ENCODE measurements at regions not wholly inside any gene's neighbourhood (a gene's known extent, or its start where the extent isn't known, plus 50 kb on each side); places are given as distances from the start of the nearest gene placed in this dataset.
A peak's percentile ranks its signal among the peaks of the same experiment; 100 is the strongest.
"Not testable (repeated sequence)": the region's sequence is repeated elsewhere in the genome, so short reads cannot be mapped to it uniquely, and the experiment has no call there.

DNA sequence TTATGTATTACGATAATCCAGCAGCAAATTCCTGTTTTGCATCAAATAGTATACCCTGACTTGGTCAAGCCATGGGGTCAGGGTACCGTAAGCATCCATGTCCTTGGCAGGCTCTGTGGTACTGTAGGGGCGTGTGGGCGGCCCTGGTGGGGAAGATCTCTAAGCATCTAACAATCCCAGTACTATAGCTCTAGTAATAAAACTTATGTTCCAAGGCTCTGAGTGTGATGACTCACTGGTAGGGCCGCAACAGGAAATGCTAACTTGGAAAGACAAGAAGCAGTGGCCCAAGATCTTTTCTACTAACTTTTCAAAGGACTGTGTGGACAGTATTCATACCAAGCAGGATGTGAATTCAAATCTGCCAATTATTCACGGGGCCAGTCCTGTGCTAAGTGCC is 63.8 kb downstream of the CLEC18A start:
- not testable (repeated sequence) for DNase-seq

DNA sequence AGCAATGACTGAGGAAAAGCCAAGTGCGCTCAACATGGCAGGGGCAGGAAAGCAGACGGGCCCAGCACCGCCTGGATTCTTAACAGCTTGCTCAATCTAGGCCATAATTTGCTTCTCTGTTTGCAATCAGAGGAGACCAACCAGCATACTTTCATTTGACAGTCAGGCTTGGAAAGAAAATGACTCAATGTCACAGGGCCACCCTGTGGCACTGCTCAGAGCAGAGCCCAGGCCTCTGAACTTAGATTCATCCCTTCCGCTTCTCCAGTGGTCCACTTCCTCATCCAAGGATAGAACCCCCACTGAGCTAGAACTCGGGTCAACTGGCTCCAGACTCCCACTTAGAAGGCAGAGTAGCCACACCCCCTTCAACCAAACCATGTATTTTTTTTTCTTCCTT is 65.6 kb downstream of the CLEC18A start:
- not testable (repeated sequence) for DNase-seq

DNA sequence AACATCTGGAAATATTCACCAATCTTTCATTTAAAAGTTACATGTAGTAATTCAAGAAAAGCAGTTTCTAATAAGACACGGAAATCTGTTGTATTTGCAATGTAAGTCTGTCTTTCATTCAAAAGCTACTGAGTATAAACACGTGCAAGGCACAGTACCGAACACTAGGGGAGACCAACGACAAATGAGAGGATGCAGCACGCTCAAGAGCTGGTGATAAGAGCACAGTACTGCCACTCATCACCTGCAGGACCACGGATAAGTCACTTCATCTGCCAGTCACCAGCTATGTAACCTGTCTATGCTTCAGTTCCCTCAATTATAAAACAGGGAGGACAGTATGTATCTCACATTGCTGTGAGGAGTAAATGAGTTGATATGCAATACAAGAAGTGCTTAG is 67.1 kb downstream of the CLEC18A start:
- peak in 1 of 4 experiments; percentile 16 for DNase-seq

DNA sequence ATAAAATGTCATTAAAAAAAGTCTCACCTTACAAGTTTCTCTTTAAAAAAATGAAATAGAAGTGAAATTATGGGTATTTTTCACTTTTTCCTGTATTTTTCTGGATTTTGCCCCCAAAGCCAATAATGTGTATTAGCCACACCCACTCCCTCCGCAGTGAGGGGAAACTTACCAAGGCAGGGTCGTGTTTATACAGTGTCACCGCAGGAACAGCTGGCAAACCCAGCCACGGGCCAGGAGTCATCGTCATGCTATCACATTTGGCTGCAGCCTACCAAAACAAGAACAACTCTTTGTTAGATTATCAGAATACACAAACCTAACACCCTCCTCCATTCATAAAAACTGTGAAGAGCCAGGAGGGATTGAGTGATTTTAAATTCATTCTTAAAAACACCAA is 72.1 kb downstream of the CLEC18A start:
- not testable (repeated sequence) for DNase-seq

DNA sequence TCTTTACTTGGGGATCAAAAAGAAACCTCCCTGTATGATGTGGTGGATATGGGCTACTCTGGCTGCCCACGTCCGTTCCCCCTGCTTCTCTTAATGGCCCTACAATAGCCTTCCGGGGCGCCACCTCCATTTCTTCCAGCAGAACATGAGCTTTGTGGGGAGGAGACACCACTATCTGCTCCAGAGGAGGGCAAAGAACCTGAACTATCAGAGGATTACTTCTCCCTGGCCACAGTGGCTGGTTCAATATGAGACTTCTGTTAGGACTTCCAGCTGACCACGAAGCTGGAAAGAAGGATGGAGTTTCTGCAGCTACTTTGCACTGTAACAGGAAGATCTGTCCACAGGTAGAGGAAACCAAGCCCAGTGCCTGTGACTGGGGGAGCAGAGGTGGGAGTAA is 72.8 kb downstream of the CLEC18A start:
- DNase-seq, result not testable (repeated sequence)

DNA sequence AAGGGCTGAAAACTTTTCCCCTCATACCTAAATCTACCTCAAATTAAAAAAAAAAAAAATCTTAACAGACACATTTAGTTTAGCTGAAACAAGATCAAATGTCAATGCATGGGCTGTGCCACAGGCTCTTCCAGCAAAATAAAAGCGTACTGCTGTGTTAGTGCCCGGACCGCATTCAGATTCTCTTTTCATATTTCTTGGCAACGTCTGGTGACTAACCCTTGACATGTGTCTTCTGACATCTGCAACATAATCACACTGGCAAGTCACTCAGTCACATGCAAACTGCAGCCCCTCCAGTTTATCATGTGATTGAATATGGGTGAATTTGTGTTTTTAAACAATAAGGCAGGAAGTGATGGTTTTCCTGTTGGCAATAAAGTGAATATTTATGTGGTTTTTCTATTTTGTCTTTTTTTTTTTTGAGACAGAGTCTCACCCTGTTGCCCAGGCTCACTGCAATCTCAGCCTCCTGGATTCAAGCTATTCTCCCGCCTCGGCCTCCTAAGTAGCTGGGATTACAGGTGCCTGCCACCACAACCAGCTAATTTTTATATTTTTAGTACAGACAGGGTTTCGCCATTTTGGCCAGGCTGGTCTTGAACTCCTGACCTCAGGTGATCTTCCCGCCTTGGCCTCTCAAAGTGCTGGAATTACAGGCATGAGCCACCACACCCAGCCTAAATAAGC is 75.2 kb downstream of the CLEC18A start:
- peak in 2 of 4 experiments; percentile 18 to 20 for DNase-seq

DNA sequence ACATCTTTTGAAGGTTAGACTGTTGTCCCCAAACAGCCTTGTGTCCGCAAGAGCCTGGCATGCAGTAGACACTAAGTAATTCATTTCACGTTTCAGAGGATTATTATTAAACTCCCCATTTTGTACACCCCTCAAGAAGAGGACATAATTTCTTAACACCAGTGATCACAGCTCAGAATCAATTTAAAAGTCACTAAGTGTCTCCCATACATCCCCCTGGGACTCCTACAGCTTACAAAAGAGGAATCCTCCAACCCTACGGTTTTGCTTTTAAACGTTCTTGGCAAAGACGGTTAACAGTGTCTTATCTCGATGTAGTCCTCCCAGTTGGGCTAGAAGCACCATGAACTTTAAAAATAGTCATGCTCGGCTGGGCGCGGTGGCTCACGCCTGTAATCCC is 81.2 kb upstream of the PDPR start:
- DNase-seq, result not testable (repeated sequence)

DNA sequence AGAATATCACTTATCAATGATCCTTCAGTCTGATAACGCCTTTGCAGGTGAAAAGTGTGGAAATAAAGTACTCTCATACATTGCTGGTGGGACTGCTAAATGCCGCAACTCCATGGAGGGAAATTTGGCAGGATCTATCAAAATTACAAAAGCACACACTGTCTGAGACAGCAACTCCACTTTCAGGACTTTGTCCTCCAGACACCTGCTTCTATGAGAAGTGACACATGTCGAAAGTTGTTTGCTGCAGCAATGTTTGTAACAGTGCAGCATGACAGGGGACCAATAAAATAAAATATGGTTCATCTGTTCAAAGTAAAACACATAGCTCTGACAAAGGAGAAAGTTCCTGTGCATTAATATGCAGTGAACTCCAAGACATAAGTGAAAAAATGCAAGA is 76.2 kb upstream of the PDPR start:
- not testable (repeated sequence) for DNase-seq

DNA sequence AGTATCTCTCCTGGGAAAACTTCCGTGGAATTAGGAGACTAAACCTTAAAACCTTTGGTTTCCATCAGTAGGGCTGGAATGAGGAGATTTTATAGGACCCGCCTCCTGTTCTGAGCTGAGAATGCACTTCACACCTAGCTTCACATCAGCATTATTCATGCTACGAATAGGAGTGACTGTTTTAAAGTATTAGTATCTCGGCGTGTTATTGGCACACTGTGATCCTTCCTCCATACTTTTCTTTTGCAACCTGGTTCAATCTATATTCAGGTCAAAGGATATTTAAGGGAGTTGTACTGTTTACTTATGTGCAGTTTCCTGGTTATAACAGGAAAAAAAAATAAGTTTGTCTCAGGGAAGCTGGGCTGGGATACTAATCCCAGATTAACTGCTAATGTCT is 73.6 kb upstream of the PDPR start:
- DNase-seq, result not testable (repeated sequence)

DNA sequence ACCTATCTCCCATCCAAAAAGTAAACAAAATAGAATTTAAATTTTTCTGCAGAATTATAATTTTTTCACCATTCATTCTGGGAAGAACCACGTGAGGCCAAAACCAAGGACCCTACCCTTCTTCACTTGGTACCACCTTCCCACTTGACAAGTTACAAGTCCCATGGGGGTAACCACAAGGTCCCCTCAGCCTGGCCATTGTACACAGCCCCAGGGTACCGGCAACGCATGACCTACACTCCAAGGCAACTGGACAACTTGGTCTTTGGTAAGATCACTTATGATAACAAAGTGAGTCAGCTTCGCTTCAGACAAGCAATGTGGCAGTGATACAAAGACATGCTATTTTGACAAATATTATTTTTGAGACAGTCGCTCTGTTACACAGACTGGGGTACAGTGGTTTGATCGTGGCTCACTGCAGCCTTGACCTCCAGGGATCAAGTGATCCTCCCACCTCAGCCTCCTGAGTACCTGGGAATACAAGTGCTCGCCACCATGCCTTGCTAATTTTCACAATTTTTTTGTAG is 70.5 kb upstream of the PDPR start:
- DNase-seq, result not testable (repeated sequence)

DNA sequence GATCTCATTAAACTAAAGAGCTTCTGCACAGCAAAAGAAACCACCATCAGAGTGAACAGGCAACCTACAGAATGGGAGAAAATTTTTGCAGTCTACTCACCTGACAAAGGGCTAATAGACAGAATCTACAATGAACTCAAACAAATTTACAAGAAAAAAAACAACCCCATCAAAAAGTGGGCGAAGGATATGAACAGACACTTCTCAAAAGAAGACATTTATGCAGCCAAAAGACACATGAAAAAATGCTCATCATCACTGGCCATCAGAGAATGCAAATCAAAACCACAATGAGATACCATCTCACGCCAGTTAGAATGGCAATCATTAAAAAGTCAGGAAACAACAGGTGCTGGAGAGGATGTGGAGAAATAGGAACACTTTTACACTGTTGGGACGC is 67.6 kb upstream of the PDPR start:
- DNase-seq, result not testable (repeated sequence)

DNA sequence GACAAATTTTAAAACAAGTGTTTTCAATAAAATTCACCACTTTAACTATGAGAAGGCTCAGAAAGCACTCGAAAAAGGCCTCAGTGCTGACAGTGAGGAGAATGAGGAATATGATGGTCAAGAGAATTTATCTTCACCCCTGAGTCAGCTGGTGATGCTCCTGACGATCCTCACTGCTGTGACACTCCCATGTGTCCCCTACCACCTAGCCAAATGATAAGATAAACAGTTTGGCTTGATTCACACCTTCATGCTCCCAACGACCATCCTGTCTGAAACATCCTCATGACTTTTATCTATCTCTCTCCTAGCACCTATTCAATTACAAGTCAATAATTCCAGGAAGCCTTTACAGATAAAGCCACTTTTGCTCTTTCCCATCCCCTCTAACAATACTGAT is 66.0 kb upstream of the PDPR start:
- DNase-seq, result not testable (repeated sequence)

DNA sequence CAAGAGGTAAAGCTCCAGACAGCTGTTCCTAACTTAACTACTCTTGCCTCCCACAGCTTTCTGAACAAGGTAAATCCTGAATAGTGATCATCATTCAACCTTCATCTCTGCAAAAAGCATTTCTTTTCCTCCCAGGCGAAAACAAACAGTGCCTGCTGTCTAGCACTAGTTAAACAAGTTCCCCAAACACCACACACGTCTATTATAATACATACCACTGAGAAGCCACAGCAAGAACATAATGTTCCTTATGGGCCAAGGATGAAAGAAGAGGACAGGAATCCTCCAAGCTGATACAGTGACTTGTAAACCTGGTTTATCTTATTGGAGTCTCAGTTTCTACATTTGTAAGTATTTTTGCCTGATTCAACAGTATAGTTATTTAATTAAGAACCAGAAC is 56.1 kb upstream of the PDPR start:
- DNase-seq, result not testable (repeated sequence)

DNA sequence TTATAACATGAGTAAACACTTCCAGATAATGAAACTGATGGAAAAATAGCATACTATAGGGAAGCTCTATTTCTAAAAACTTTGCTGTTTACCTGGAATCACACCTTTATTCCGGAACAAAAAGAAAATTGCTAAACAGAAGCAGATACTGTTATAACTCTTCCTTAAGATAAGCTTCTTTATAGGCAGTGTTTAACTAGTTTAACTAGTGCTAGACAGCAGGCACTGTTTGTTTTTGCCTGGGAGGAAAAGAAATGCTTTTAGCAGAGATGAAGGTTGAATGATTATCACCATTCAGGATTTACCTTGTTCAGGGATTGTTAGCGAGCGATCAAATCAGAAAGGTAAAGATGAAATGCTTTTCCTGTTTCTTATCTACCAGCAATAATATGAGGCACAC is 54.7 kb upstream of the PDPR start:
- DNase-seq, result not testable (repeated sequence)

DNA sequence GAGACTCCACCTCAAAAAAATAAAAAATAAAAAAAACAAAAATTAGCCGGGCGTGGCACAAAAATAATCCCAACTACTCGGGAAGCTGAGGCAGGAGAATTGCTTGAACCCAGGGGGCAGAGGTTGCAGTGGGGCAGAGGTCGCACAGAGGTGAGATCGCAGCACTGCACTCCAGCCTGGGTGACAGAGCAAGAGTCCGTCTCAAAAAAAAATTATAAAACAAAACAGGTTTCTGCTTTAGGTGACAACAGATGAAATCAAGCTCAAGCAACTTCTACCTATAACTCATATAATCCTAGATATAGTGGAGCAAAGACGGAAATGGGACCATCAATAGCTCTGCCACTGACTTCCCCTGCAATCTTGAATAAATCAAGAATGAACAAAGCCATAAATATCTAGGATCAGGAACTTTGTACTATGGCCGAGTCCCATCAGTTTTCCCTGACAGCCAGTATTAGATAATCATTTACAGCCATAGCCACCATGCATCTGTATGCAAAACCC is 53.6 kb upstream of the PDPR start:
- not testable (repeated sequence) for DNase-seq

DNA sequence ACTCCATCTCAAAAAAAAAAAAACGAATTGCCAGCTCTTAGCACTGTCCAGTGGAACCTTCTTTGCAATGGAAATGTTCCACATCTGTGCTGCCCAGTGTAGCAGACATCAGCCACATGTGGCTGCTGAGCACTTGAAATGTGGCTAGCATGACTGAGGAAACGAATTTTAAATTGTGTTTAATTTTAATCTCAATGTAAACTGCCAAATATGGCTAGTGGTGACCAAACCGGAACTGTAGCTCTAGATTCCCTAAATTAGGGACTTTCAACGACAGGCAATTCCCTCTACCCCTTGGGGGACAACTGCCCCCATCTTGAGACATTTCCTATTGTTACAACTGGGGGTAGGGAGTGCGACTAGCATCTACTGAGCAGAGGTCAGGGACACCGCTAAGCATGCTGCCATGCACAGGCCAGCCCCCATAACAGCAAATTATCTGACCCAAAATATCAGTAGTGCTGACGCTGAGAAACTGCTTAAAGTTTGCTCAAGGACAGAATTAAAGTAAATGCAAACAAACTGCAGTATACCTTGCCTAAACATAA is 52.4 kb upstream of the PDPR start:
- not testable (repeated sequence) for DNase-seq

DNA sequence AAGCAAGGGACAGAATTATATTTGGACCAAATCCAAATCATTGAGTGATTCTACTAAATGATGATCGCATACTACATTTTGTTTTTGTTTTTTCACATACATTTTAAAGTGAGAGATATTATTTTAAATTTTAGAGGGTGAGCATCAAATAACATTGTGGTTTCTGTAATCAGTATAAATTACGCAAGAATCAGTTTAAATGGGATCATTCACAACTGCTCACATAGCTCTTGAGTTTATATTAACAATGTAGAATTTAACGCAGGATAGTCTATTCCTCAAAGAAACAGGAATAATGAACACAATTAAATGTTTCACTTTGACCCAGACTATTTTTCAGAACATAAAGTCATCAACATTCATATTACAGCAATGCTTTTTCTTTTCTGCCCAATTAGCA is 51.2 kb upstream of the PDPR start:
- DNase-seq, result not testable (repeated sequence)

All from activated naive CD4-positive, alpha-beta T cell (primary cell).